ENCODE measurements at regions not wholly inside any gene's neighbourhood (a gene's known extent, or its start where the extent isn't known, plus 50 kb on each side); places are given as distances from the start of the nearest gene placed in this dataset.
"Not testable (repeated sequence)": the region's sequence is repeated elsewhere in the genome, so short reads cannot be mapped to it uniquely, and the experiment has no call there.

GRCh38 chr10:109312555-109312954, 610.8 kb downstream of the XPNPEP1 start:
- intact Hi-C loops (cut with micrococcal nuclease); H3K4me2 ChIP-seq (ENCODE audit: low read depth, low read length); in situ Hi-C loops (cut with MboI; ENCODE audit: low sequenced_read_pairs); H3K14ac ChIP-seq (replicated peaks; ENCODE audit: low read depth, low read length); H2AFZ ChIP-seq (replicated peaks; ENCODE audit: low read length, poor library complexity); POLR2A ChIA-PET (ENCODE audit: unreplicated experiment); dilution Hi-C loops (cut with HindIII; ENCODE audit: low sequenced_read_pairs, unreplicated experiment); H2AK5ac ChIP-seq (ENCODE audit: low read depth, low read length); H3K36me3 ChIP-seq (ENCODE audit: control insufficient read depth, insufficient read depth, low read length); H3K23ac ChIP-seq (ENCODE audit: low read depth, low read length); DNase-seq; ATAC-seq (ENCODE audit: low read depth); H3K4me3 ChIP-seq (ENCODE audit: insufficient read depth, low read depth, low read length); H2AK9ac ChIP-seq (replicated peaks; ENCODE audit: low read depth, low read length, poor library complexity); H4K8ac ChIP-seq (ENCODE audit: low read depth in 2 of 2, low read length in 2 of 2); H4K5ac ChIP-seq (ENCODE audit: low read depth, low read length); H3K56ac ChIP-seq (ENCODE audit: extremely low read depth, insufficient read depth, low read length); H2BK20ac ChIP-seq (ENCODE audit: low read depth, low read length); H4K91ac ChIP-seq (ENCODE audit: insufficient read depth, low read depth, low read length); H2BK120ac ChIP-seq (ENCODE audit: low read depth, low read length); H3K27me3 ChIP-seq (ENCODE audit: control insufficient read depth, insufficient read depth, low read length); H3K9me3 ChIP-seq (ENCODE audit: control insufficient read depth, insufficient read depth, low read length); H3K79me1 ChIP-seq (ENCODE audit: low read depth in 1 of 2, low read length in 2 of 2); H2BK5ac ChIP-seq (ENCODE audit: low read depth, low read length, poor library complexity, severe bottlenecking); BruUV-seq (replicated peaks); H3K27ac ChIP-seq (ENCODE audit: insufficient read depth, low read length); H3K4ac ChIP-seq (ENCODE audit: low read depth, low read length); H3K9ac ChIP-seq (ENCODE audit: low read depth, low read length); CTCF ChIA-PET; H4K20me1 ChIP-seq (ENCODE audit: insufficient read depth, low read length); H2BK15ac ChIP-seq (ENCODE audit: low read depth, low read length); H3K18ac ChIP-seq (ENCODE audit: low read depth, low read length); H3K9me1 ChIP-seq (ENCODE audit: insufficient read depth, low read length); H3K4me1 ChIP-seq (ENCODE audit: control insufficient read depth, insufficient read depth, low read length): not testable (repeated sequence)
- 90% methylated on average over 2 of the region's 4 CpGs; no CpG with 5 or more reads in 1 of the 2 experiments for WGBS, 2 experiments (ENCODE audit: extremely low coverage in 2 of 2, insufficient read length in 1 of 2)

Data from IMR-90 (cell line).